ENCODE measurements at regions not wholly inside any gene's neighbourhood (a gene's known extent, or its start where the extent isn't known, plus 50 kb on each side); places are given as distances from the start of the nearest gene placed in this dataset.
A peak's percentile ranks its signal among the peaks of the same experiment; 100 is the strongest.

DNA sequence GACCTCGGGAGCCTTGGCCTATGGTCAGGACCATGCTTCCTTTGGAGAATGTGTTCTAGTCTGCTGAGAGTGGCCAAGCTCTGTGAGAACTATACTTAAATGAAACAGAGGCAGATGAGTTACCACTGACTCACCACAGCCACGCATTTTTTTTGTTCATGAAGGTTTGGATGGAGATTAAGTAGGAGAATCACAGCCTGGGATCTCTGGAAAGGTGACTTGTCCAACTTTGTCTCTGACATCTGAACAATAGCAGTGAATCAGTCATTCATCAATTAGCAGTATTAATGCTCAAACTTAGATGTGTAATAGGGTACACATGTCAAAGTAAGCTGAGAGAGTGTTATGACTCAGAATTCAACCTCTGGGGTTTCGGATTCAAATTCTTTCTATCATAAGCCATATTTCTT, 100.7 kb upstream of the ANO3 start:
- DNase-seq (ENCODE audit: low read depth in 2 of 2), result peak; percentile 58 to 61

DNA sequence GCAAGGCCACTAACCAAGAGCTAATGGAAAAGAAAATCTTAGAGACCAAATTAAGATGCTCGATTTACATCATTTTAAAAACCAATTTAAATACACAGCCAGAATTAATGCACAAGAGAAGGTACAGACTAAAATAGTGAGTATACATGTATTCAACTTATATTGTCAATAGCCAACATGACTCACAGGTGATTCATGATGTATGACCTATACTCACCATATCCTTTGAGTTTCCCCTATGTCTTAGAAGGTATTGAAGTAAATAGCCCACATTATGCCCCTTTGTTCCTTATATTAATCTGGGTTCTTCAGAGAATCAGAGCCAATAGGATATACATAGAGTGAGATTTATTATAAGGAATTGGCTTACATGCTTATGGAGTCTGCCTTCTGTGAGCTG, 97.5 kb upstream of the ANO3 start:
- no peak for DNase-seq (ENCODE audit: low read depth in 2 of 2)

DNA sequence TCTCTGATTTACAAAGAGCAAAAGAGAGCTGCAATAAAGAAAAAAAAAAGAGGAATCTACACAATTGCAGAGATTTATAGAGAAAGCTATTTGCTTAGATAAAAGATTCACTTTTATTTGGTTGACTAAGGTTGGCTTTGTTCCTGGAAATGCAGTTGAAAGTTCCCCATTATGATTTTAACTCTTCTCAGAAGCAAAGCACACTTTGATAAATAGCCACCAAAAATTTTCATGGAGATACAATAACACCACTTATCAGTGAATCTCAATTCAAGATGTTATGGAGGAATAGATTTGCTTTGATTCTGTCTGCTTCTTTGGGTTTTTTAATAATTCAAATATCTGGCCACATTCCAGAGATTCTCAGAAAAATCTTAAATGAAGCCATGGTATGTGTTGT, 88.5 kb upstream of the ANO3 start:
- no peak for DNase-seq (ENCODE audit: low read depth in 2 of 2)

DNA sequence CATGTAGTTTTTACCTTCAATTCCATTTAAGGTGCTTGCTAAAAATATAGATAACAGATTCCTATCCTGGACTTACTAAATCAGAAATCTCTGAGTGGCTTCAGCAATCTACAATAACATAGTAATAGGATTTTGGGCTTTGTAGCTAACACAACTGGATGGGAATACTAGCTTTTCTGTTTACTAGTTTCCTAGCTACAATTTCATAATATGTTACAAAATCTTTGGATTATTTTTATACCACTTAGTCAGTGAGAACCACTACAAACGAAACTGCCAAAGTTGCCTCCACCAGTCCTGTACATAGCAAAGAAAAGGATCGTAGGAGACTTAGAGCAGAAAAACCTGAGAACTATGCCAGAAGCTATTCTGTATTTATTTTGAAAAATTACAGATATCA, 87.7 kb upstream of the ANO3 start:
- DNase-seq (ENCODE audit: low read depth in 2 of 2), result no peak

DNA sequence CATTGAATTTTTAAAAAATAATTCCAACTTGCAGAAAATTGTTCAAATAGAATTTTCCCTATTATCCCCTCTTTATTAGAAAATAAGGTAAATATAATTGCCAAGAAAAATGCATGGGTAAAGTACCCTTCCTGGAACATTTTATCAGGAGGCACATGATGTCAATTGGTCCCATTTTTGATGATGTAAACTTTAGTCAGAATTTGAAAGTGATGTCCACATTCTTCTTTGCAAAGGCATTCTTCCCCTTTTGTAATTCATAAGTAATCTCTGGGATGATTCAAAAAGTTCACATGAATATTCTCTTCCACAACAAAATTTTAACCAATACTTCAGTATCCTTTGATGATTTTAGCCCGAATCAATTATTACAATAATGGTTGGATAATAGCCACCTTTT, 86.9 kb upstream of the ANO3 start:
- no peak for DNase-seq (ENCODE audit: low read depth in 2 of 2)

DNA sequence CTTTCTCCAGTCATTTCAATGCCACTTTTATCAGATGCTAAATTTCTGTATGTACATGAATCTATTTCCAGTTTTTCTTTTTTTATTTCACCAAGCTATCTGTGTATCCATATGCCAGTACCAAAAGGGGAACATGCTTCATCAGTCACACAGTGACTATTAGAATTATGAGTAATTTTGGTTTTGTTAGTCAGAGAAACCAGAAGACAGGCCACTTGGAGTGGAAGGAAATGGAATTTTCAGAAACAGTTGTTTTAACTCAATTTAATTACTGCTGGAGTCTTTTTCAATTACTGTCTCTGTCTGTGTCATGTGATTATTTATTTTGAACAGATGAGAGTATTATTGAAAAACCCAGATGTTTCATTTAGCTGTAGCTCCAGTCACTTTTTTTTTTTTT, 84.6 kb upstream of the ANO3 start:
- DNase-seq (ENCODE audit: low read depth in 2 of 2), result peak; percentile 58 to 68

DNA sequence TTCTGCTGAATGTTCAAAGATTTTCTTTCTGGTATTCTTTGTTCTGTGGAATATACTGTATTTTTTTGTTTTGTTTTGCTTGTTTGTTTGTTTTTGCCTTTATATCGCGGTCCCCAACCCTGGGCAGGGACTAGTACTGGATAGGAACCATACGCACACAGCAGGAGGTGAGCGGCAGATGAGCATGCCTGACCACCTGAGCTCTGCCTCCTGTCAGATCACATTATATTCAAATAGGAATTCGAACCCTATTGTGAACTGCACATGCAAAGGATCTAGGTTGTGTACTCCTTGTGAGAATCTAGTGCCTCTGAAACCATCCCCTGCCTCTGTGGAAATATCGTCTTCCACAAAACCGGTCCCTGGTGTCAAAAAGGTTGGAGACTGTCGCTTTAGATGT, 83.3 kb upstream of the ANO3 start:
- no peak for DNase-seq (ENCODE audit: low read depth in 2 of 2)

DNA sequence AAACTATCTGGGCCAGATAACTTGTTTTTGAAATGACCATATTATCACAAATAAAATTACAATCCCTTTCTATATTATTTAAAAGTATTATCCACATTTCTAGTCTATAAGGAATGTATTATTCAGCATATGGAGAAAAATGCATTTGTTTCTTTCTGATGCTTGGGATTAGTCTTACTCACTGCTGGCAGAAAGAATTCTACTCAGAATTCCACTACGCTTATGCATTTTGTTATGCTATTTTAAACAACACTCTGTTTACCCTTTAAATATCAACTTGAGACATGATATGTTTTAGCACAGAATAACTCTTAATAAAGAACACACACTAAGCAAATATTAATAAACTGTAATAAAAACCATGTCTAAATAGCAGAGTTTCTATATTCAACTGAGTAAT, 77.6 kb upstream of the ANO3 start:
- no peak for DNase-seq (ENCODE audit: low read depth in 2 of 2)

DNA sequence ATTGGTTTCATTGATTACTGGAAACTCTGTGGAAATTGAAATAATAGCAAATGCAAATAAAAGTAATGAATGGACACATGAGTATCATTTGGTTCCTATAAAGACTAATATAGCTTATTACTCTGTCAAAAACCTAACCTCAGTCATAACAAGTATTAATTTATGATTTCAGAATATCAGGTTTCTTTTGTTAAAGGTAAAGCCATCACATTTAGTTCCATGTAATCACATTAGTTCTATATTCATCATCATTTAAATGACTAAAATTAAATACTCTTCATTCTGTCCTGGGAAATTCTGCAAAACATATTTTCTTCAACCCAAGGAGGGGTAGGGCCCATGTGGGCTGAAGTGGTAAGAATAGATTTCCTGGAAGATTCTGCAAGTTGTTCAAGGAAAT, 68.2 kb upstream of the ANO3 start:
- no peak for DNase-seq (ENCODE audit: low read depth in 2 of 2)

DNA sequence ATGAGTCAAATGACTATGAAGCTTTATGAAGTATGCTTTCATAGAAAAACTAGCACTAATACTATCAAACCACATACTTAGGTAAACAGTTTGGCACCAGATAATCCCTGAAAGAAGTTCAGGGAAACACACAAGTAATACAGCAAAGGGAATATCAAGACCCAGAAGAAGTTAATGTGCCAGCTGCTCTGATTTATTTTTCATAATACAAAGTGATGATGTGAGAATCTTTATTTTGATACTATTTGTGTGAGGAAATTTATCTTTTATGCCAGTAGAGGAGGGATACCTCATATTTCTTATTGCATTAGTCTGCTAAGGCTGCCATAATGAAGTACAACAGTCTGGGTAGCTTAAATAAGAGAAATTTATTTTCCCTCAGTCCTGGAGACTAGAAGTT, 67.7 kb upstream of the ANO3 start:
- no peak for DNase-seq (ENCODE audit: low read depth in 2 of 2)

DNA sequence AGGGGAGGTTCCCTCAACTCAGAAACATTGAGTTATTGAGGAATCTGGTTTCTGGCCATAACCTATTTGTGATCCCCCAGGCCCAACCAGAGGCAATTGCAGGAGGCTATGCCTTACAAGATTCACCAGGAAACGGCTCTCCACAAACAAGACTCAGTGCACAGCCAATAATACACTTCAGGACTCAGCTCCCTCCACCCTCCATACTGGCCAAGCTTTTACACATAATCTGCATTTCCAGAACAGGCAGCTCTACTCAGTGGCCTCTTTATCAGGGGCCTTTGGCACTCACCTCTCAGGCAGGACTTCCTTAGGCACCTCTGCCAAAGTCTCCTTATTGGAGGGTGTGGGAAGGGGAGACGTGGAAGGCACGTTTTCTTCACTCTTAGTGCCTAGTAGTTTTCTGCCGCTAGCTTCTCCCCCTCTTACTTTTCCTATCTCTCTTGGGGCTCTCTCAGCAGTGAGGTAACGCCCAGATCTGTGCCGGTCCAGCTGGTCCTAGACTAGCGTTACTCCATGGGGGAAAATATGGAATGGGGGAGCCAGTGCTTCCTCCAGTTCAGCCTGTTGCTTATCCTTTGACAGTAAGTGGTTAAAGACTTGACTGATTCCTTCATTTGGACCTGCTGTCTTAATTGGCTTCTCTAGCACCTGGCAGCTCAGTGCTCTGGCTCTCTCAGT, 62.8 kb upstream of the ANO3 start:
- no peak for DNase-seq (ENCODE audit: low read depth in 2 of 2)

DNA sequence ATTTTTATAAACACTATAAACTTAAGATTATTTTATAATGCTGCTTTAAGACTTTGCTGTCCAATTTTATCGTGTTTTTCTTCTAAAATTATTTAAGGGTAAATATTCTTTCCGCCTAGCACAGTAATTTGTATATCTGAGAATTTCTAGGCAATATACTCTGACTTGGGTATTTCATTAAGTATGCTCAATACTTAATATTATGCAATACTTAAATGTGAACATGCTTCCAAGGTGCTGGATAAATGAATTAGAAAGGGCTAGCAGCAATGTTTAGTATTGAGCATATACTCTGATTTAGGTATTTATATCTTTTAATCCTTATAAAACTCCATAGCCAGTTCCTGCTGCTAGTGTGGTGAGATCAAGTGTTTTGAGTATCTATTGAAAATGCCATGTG, 60.3 kb upstream of the ANO3 start:
- no peak for DNase-seq (ENCODE audit: low read depth in 2 of 2)

DNA sequence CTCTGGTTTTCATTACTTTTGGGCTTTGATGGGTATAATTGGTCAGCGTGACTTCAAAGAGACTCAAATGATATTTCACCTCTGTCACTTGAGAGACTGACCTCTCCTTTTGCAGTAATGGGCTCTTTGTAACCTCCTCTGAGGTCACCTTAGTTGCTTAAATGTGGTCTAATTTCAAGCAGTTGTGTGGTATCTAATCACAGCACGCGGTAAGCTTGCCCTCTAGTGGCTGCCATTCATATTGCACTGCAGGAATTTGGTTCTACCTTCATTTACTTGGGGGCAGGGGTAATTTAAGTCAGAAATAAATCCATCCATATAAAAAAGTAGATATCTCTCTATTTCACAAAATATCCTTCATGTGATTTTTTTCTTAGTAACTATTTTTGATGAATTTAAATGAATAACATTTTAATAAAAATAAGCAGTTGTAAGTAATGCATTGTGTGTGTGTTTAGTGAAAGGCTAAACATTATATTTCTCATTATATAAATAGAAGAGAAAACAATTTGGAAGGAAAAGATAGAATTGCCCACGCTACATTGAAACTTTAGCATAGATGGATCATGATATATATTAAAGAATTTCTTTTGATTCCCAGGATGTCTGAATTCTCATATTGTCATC, 55.0 kb upstream of the ANO3 start:
- DNase-seq (ENCODE audit: low read depth in 2 of 2), result no peak

DNA sequence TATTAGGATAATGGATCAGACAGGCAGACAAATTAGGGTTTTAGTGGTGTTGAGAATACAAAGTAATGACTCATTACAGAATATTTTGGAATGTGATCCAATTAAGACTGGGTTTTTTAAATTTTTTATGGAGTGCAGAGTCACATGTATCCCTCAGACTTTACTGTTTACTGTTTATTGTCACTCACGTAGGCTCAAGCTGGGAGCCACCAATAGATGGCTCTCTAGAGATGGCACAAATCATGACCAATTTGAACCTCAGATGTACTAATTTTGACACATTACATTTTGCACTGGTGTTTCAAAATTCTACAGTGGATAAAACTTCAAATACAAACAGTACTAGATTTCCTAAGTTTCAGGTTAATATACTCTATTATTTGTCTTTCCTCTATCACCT, 53.6 kb upstream of the ANO3 start:
- no peak for DNase-seq (ENCODE audit: low read depth in 2 of 2)
